Testis (tissue), 2 donors: ENCODE measurements at regions not wholly inside any gene's neighbourhood (a gene's known extent, or its start where the extent isn't known, plus 50 kb on each side); places are given as distances from the start of the nearest gene placed in this dataset.

Experiments
- DNase-seq: peaks from one replicate; pipeline ENCODE4 v3.0.0-alpha.2; 2019
- H3K27ac ChIP-seq, 2 donors: fragments of 200-600 bp; sonication (generic); one replicate each; pipeline ENCODE4 v1.5.1; 2019
- H3K27me3 ChIP-seq: fragments of 200-600 bp; sonication (generic); one replicate; pipeline ENCODE4 v1.5.1; 2019
- H3K36me3 ChIP-seq: fragments of 200-600 bp; sonication (generic); one replicate; pipeline ENCODE4 v1.5.1; 2017; ENCODE audit warnings: low read depth; ENCODE audit errors: missing control alignments
- H3K4me1 ChIP-seq: fragments of 200-600 bp; sonication (generic); one replicate; pipeline ENCODE4 v1.5.1; 2019
- H3K4me3 ChIP-seq, 2 donors: fragments of 200-600 bp; sonication (generic); one replicate each; pipeline ENCODE4 v1.5.1; 2017 to 2019
- H3K9me3 ChIP-seq: fragments of 200-600 bp; sonication (generic); one replicate; pipeline ENCODE4 v1.5.1; 2017
- POLR2A ChIP-seq: fragments of 450-650 bp; IDR thresholded peaks from one replicate; pipeline ENCODE4 v1.6.1; 2017; ENCODE audit warnings: antibody characterized with exemption, mild to moderate bottlenecking, moderate library complexity
- WGBS, 2 donors: methylation state at CpG; one replicate each; pipeline ENCODE4 v1.1.5; 2018; 5-methylcytosine and 5-hydroxymethylcytosine counted together
- intact Hi-C: fragments of 100-400 bp; cut with DNase I; formaldehyde crosslinking; loops from one replicate; pipeline ENCODE4 v1.15.1; 2023; ENCODE audit warnings: low total_unique reads
- TF ChIP-seq, protein P1 (sequence below), 3 experiments: fragments of 450-650 bp in 2 of 3; fragments of 200-600 bp in 1 of 3; sonication (generic) in 1 of 3; IDR thresholded peaks; one replicate each; pipeline ENCODE4 v1.5.1; 2016 to 2019; ENCODE audit warnings: antibody characterized with exemption in 3 of 3, mild to moderate bottlenecking in 2 of 3, moderate library complexity in 1 of 3

DNA sequence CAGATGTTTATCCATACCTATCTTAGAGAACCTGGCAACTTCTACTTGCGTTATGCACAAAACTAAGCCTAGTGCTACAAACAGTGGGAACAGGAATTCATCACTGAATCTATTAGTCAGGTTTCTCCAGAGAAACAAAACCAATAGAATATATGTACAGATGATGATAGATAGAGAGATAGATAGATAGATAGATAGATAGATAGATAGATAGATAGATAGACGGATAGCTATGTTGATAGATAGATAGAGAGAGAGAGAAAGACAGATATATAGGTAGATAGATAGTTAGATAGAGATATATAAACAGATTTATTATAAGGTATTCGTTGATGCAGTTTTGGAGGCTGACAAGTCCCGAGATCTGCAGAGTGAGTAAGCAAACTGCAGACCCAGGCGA lies 495.6 kb downstream of the TMEM114 start:
- 89 to 90% methylated on average over 5 of the region's 5 CpGs for WGBS, 2 donors
- DNase-seq = no peak
- H3K9me3 ChIP-seq = no peaks in the 10 kb centered on the region
- intact Hi-C loops = no loop called here
- no peaks in the 10 kb centered on the region for H3K4me1 ChIP-seq
- no peaks in the 10 kb centered on the region for H3K27me3 ChIP-seq
- H3K4me3 ChIP-seq = no peak overlapping the region
- H3K36me3 ChIP-seq = no peaks in the 10 kb centered on the region
- no peak overlapping the region for H3K27ac ChIP-seq
- no peak for TF ChIP-seq POLR2A
- TF ChIP-seq, protein P1, sequence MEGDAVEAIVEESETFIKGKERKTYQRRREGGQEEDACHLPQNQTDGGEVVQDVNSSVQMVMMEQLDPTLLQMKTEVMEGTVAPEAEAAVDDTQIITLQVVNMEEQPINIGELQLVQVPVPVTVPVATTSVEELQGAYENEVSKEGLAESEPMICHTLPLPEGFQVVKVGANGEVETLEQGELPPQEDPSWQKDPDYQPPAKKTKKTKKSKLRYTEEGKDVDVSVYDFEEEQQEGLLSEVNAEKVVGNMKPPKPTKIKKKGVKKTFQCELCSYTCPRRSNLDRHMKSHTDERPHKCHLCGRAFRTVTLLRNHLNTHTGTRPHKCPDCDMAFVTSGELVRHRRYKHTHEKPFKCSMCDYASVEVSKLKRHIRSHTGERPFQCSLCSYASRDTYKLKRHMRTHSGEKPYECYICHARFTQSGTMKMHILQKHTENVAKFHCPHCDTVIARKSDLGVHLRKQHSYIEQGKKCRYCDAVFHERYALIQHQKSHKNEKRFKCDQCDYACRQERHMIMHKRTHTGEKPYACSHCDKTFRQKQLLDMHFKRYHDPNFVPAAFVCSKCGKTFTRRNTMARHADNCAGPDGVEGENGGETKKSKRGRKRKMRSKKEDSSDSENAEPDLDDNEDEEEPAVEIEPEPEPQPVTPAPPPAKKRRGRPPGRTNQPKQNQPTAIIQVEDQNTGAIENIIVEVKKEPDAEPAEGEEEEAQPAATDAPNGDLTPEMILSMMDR (IDR thresholded peaks at IDR 0.05) = no peak

DNA sequence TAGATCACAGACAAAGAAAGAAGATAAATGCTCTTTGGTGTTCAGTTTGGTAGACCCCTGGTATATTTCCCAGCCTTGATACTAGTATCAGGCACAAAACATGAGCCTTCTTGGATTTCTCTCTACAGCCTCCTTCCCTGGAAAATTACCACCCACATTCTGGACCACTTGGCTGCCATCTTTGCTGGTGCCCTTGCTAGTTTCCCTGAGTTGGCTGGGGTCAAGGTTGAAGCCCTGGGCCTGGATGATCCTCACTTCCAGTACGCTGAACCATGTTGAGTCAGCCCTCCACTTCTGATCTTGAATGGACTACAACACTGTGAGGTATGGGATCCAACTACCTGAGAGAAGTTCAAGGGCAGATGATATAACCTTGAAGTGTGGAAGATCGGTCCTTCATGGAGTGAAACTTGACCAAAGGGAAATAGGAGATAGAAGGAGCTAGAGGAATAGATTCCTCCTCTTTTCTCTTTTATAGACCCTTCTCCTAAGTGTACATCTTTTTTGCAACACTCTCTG lies 501.4 kb downstream of the TMEM114 start:
- no peaks in the 10 kb centered on the region for H3K4me1 ChIP-seq
- intact Hi-C loops = no loop called here
- no peaks in the 10 kb centered on the region for H3K36me3 ChIP-seq
- no peak for TF ChIP-seq POLR2A
- TF ChIP-seq, protein P1 (IDR thresholded peaks at IDR 0.05) = no peak
- 83% methylated on average over 2 of the region's 2 CpGs for WGBS, 2 donors
- H3K9me3 ChIP-seq = no peaks in the 10 kb centered on the region
- H3K27ac ChIP-seq = no peak overlapping the region
- no peaks in the 10 kb centered on the region for H3K27me3 ChIP-seq
- no peak overlapping the region for H3K4me3 ChIP-seq
- DNase-seq = no peak

GRCh38 chr16:8087597-8088289 lies 502.6 kb downstream of the TMEM114 start:
- intact Hi-C loops = no loop called here
- DNase-seq = no peak

GRCh38 chr16:8087146-8087545 lies 503.2 kb downstream of the TMEM114 start:
- WGBS, 2 donors = 77 to 81% methylated on average over 2 of the region's 2 CpGs
- Histone ChIP-seq H3K27me3 (no peaks in the 10 kb centered on the region), H3K36me3 (no peaks in the 10 kb centered on the region), H3K27ac (no peak overlapping the region), H3K9me3 (no peaks in the 10 kb centered on the region), H3K4me3 (no peak overlapping the region), H3K4me1 (no peaks in the 10 kb centered on the region)
- TF ChIP-seq POLR2A = no peak
- intact Hi-C loops = no loop called here
- no peak for DNase-seq

More at GRCh38 chr16:8087597-8088289, 502.6 kb downstream of the TMEM114 start:
- Histone ChIP-seq H3K27ac (no peak overlapping the region), H3K27me3 (no peaks in the 10 kb centered on the region), H3K9me3 (no peaks in the 10 kb centered on the region), H3K4me3 (no peak overlapping the region), H3K36me3 (no peaks in the 10 kb centered on the region), H3K4me1 (no peaks in the 10 kb centered on the region)
- 64 to 74% methylated on average over 5 of the region's 5 CpGs for WGBS, 2 donors
- TF ChIP-seq, protein P1 (IDR thresholded peaks at IDR 0.05) = no peak
- no peak for TF ChIP-seq POLR2A

- WGBS, 2 donors = 86 to 87% methylated on average over 2 of the region's 2 CpGs
- intact Hi-C loops = no loop called here
- no peak for TF ChIP-seq POLR2A
- TF ChIP-seq, protein P1 (IDR thresholded peaks at IDR 0.05) = no peak
- Histone ChIP-seq H3K27me3 (no peaks in the 10 kb centered on the region), H3K36me3 (no peaks in the 10 kb centered on the region), H3K4me1 (no peaks in the 10 kb centered on the region), H3K4me3 (no peak overlapping the region), H3K27ac (no peak overlapping the region), H3K9me3 (no peaks in the 10 kb centered on the region)
- DNase-seq = no peak
These were observed 505.4 kb downstream of the TMEM114 start for GRCh38 chr16:8084882-8085281.
